22Rv1 (cell line): ENCODE measurements at regions not wholly inside any gene's neighbourhood (a gene's known extent, or its start where the extent isn't known, plus 50 kb on each side); places are given as distances from the start of the nearest gene placed in this dataset.

Experiments used
- CTCF ChIP-seq: fragments of 450-650 bp; IDR thresholded peaks from 2 replicates; pipeline ENCODE4 v1.5.1; 2017; ENCODE audit warnings: mild to moderate bottlenecking
- ZFX ChIP-seq: fragments of 450-650 bp; IDR thresholded peaks from 2 replicates; pipeline ENCODE4 v1.6.1; 2017; ENCODE audit warnings: antibody characterized with exemption, borderline replicate concordance

DNA sequence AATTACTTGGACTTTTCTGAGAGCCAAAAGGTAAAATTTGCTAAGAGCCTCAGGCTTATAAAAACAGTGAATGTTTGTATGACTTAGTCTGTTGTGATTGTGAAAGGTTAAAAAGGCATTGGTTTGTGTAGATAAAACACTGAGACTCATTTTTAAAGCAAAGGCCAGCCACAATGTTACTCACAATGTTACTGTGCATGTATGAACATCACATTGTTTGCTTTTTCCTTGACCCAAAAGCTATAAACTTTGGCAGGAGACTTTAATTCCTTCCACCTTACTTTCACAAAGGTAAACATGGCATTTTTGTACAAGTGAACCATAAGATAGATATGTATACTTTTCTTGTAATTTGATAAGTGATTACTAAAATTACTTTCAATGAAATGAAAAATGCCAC lies 70.5 kb downstream of the NPAP1 start:
- TF ChIP-seq CTCF, result no peak
- no peak for TF ChIP-seq ZFX
